Smooth muscle cell (in vitro differentiated cells): ENCODE measurements at regions not wholly inside any gene's neighbourhood (a gene's known extent, or its start where the extent isn't known, plus 50 kb on each side); places are given as distances from the start of the nearest gene placed in this dataset.
"Not testable (repeated sequence)": the region's sequence is repeated elsewhere in the genome, so short reads cannot be mapped to it uniquely, and the experiment has no call there.

Experiments
- DNase-seq: peaks from one replicate; lab custom pipeline; 2025; ENCODE audit not compliant: unreplicated experiment; lab: John Stamatoyannopoulos, UW
- H2AFZ ChIP-seq: fragments of 200-600 bp; sonication (generic); 2 replicates; pipeline ENCODE4 v1.6.0; 2016; ENCODE audit warnings: antibody characterized with exemption, low read depth, mild to moderate bottlenecking
- H3F3A ChIP-seq: fragments of 200-600 bp; sonication (generic); 2 replicates; pipeline ENCODE4 v1.6.0; 2017; ENCODE audit warnings: antibody characterized with exemption, low read depth
- H3K27ac ChIP-seq: fragments of 200-600 bp; sonication (generic); 2 replicates; pipeline ENCODE4 v1.5.1; 2016; ENCODE audit warnings: low read depth, mild to moderate bottlenecking
- H3K27me3 ChIP-seq: fragments of 200-600 bp; sonication (generic); 2 replicates; pipeline ENCODE4 v1.6.1; 2016; ENCODE audit warnings: low read depth, mild to moderate bottlenecking
- H3K36me3 ChIP-seq: fragments of 200-600 bp; sonication (generic); 2 replicates; pipeline ENCODE4 v1.5.1; 2016; ENCODE audit warnings: low read depth
- H3K4me1 ChIP-seq: fragments of 200-600 bp; sonication (generic); 2 replicates; pipeline ENCODE4 v1.5.1; 2016; ENCODE audit warnings: low read depth
- H3K4me2 ChIP-seq: fragments of 200-600 bp; sonication (generic); 2 replicates; pipeline ENCODE4 v1.6.0; 2016; ENCODE audit warnings: mild to moderate bottlenecking
- H3K4me3 ChIP-seq: fragments of 200-600 bp; sonication (generic); 2 replicates; pipeline ENCODE4 v1.5.1; 2016; ENCODE audit warnings: mild to moderate bottlenecking
- H3K79me2 ChIP-seq: fragments of 200-600 bp; sonication (generic); 2 replicates; pipeline ENCODE4 v1.6.0; 2016; ENCODE audit warnings: low read depth, mild to moderate bottlenecking
- H3K9ac ChIP-seq: fragments of 200-600 bp; sonication (generic); 2 replicates; pipeline ENCODE4 v1.6.0; 2016; ENCODE audit warnings: low read depth
- H3K9me3 ChIP-seq: fragments of 200-600 bp; sonication (generic); replicated peaks from 2 replicates; pipeline ENCODE4 v1.5.1; 2016; ENCODE audit warnings: low read depth
- H4K20me1 ChIP-seq: fragments of 200-600 bp; sonication (generic); 2 replicates; pipeline ENCODE4 v1.6.0; 2016; ENCODE audit warnings: low read depth
- CTCF ChIP-seq: fragments of 200-600 bp; sonication (generic); IDR thresholded peaks from 2 replicates; pipeline ENCODE4 v1.5.1; 2017; ENCODE audit warnings: borderline replicate concordance, mild to moderate bottlenecking, antibody characterized with exemption; ENCODE audit not compliant: insufficient read depth, poor library complexity, severe bottlenecking
- WGBS: methylation state at CpG from one replicate; pipeline ENCODE4 v1.1.7; 2016; ENCODE audit warnings: low lambda C conversion rate; 5-methylcytosine and 5-hydroxymethylcytosine counted together

GRCh38 chr4:84219656-84220055 is 279.4 kb downstream of the NKX6-1 start:
- WGBS, result 88% methylated on average over 1 of the region's 1 CpG
- Histone ChIP-seq H3K79me2 (no peaks in the 10 kb centered on the region), H3K9ac (no peak overlapping the region), H3K27me3 (peaks cover 8% of the 10 kb centered on the region), H3K27ac (no peak overlapping the region), H4K20me1 (no peaks in the 10 kb centered on the region), H3K36me3 (no peaks in the 10 kb centered on the region), H3K9me3 (no peaks in the 10 kb centered on the region), H3F3A (no peaks in the 10 kb centered on the region), H3K4me1 (no peaks in the 10 kb centered on the region), H3K4me3 (no peak overlapping the region), H2AFZ (no peak overlapping the region), H3K4me2 (no peak overlapping the region)
- TF ChIP-seq CTCF, result no peak
- DNase-seq, result no peak

DNA sequence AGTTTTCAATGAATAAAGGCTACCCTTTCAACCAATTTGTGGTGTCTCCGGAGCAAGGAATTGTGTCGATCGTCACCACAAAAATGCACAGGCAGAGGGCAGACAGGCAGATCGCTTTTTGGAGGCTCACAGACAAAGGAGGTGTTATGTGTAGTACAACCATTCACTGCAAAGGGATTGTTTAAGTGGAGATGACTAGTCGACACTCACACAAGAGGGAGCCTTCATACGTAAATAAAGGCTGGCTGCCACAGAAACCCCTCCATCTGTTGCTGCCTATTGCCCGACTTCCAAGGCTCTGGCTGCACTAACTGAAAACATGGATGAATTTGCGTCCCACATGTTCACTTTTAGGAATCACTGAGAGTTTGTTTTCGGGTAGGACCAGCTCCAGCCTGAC is 281.1 kb downstream of the NKX6-1 start:
- no peaks in the 10 kb centered on the region for H3K36me3 ChIP-seq
- no peak overlapping the region for H3K4me3 ChIP-seq
- no peak overlapping the region for H3K9ac ChIP-seq
- no peaks in the 10 kb centered on the region for H3F3A ChIP-seq
- H3K27me3 ChIP-seq, result peaks cover 8% of the 10 kb centered on the region
- no peaks in the 10 kb centered on the region for H4K20me1 ChIP-seq
- no peak for DNase-seq
- H3K27ac ChIP-seq, result no peak overlapping the region
- no peak overlapping the region for H2AFZ ChIP-seq
- H3K9me3 ChIP-seq, result no peaks in the 10 kb centered on the region
- no peaks in the 10 kb centered on the region for H3K4me1 ChIP-seq
- no peak for TF ChIP-seq CTCF
- no peaks in the 10 kb centered on the region for H3K79me2 ChIP-seq
- WGBS, result 71% methylated on average over 9 of the region's 9 CpGs
- no peak overlapping the region for H3K4me2 ChIP-seq

DNA sequence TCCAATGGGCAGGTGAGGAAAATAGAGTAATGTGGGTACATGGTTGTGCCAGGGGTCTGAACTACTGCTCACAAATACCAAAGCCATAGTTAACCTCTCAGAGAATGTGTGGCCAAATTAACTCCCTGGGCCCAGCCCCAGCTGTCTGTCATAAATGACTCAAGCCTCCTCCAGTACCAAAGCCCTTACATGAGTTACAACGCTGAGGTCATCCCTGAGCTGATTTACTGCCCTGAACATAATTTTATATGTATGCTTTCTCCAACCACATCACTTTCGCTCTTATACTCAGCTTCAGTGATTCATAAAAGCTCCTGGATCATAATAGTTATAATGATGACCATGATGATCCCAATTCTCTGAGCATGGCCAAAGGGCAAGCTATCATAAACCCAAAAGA is 283.9 kb downstream of the NKX6-1 start:
- no peak for TF ChIP-seq CTCF
- no peaks in the 10 kb centered on the region for H3K79me2 ChIP-seq
- H3K4me1 ChIP-seq, result no peaks in the 10 kb centered on the region
- DNase-seq, result no peak
- H3K27ac ChIP-seq, result no peak overlapping the region
- H3F3A ChIP-seq, result no peaks in the 10 kb centered on the region
- no peaks in the 10 kb centered on the region for H4K20me1 ChIP-seq
- H2AFZ ChIP-seq, result no peak overlapping the region
- no peaks in the 10 kb centered on the region for H3K9me3 ChIP-seq
- no peaks in the 10 kb centered on the region for H3K36me3 ChIP-seq
- H3K27me3 ChIP-seq, result peaks cover 8% of the 10 kb centered on the region
- no peak overlapping the region for H3K4me3 ChIP-seq
- no peak overlapping the region for H3K9ac ChIP-seq
- WGBS, result 92% methylated on average over 2 of the region's 2 CpGs
- no peak overlapping the region for H3K4me2 ChIP-seq

- not testable (repeated sequence) for H4K20me1 ChIP-seq, H3K79me2 ChIP-seq, DNase-seq, H3K9me3 ChIP-seq, H3K4me2 ChIP-seq, H3K4me1 ChIP-seq, H2AFZ ChIP-seq, H3K27me3 ChIP-seq, H3K36me3 ChIP-seq, H3K4me3 ChIP-seq, H3K27ac ChIP-seq, H3K9ac ChIP-seq, H3F3A ChIP-seq
- 65% methylated on average over 4 of the region's 4 CpGs for WGBS
These were observed 292.9 kb downstream of the NKX6-1 start for GRCh38 chr4:84206226-84206625.
